ENCODE measurements at regions not wholly inside any gene's neighbourhood (a gene's known extent, or its start where the extent isn't known, plus 50 kb on each side); places are given as distances from the start of the nearest gene placed in this dataset.

GRCh38 chr10:8544057-8544380 is 489.5 kb downstream of the GATA3 start:
- TF ChIP-seq POLR2A (IDR thresholded peaks at IDR 0.05; ENCODE audit: low read length) (no peak), GATA1 (IDR thresholded peaks at IDR 0.05; ENCODE audit: low read depth, low read length) (no peak)
